Upper lobe of right lung (tissue), 1 donor: ENCODE measurements at regions not wholly inside any gene's neighbourhood (a gene's known extent, or its start where the extent isn't known, plus 50 kb on each side); places are given as distances from the start of the nearest gene placed in this dataset.

Experiments used
- ATAC-seq: fragments of 200-7000 bp; cut with Tn5 transposase; one replicate; pipeline ENCODE4 v1.9.1; 2020; ENCODE audit warnings: mild to moderate bottlenecking, moderate library complexity
- DNase-seq: peaks from one replicate; pipeline ENCODE4 v3.0.0-alpha.2; 2020
- H3K27ac ChIP-seq: fragments of 200-600 bp; one replicate; pipeline ENCODE4 v1.8.0; 2022
- H3K27me3 ChIP-seq: fragments of 200-600 bp; one replicate; pipeline ENCODE4 v1.8.0; 2022; ENCODE audit warnings: mild to moderate bottlenecking
- H3K36me3 ChIP-seq: fragments of 200-600 bp; one replicate; pipeline ENCODE4 v1.8.0; 2022
- H3K4me1 ChIP-seq: fragments of 200-600 bp; one replicate; pipeline ENCODE4 v1.8.0; 2022
- H3K4me3 ChIP-seq: fragments of 200-600 bp; one replicate; pipeline ENCODE4 v1.8.0; 2022; ENCODE audit warnings: mild to moderate bottlenecking
- H3K9me3 ChIP-seq: fragments of 200-600 bp; one replicate; pipeline ENCODE4 v1.8.0; 2022
- CTCF ChIP-seq: fragments of 200-600 bp; IDR thresholded peaks from one replicate; pipeline ENCODE4 v1.8.0; 2022; ENCODE audit warnings: antibody characterized with exemption
- intact Hi-C: fragments of 100-400 bp; cut with DNase I; formaldehyde crosslinking; loops from one replicate; pipeline ENCODE4 v1.11.0; 2022
- donor health status: DM: no; HTN: yes; CAD: no; lungs with severe emphysema.

DNA sequence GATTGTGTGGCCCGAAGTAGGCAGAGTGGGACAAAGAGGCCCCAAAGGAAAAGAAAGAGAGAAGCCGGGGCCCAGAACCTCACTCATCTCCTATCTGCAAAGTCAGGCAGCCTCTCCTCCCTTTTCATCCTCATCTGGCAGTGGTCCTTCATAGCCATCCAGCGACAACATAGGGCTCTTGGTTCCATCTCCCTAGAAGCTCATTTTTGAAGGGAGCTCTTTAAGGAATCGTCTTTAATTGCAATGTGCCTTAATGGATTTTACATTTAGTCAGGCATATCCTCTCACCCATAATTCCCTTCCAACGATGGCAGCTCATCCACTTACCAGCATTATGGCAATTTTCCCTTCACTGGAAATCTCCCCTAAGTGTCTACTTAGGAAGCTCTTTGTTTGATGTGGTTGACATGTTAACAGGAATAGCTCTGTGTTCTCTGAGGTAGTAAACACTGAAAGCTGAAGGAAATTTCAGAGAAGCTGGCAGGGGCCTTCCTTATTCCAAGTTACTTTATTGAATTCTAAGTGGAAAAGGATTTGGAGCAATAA is 780.6 kb downstream of the TSN start:
- no peaks in the 10 kb centered on the region for H3K27me3 ChIP-seq
- H3K4me3 ChIP-seq, result no peak overlapping the region
- DNase-seq, result no peak
- H3K4me1 ChIP-seq, result no peaks in the 10 kb centered on the region
- ATAC-seq, result no peak
- intact Hi-C loops, result no loop called here
- no peak for TF ChIP-seq CTCF
- H3K36me3 ChIP-seq, result no peaks in the 10 kb centered on the region
- H3K9me3 ChIP-seq, result no peaks in the 10 kb centered on the region
- no peak overlapping the region for H3K27ac ChIP-seq

DNA sequence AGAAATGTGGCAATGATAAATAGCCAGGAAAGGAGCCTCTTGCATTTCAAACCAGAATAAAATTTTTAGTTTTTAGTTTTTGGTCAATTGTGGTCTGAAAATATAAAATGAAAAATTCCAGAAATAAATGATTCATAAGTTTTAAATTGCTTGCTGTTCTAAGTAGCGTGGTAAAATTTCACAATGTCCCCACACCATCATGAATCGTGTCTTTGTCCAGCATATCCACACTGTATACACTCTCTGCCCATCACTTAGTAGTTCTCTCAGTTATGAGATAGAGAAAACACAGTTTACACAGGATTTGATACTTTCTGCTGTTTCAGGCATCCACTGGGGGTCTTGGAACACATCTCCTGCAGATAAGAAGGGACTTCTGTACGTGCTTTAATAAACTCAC is 783.9 kb downstream of the TSN start:
- intact Hi-C loops, result no loop called here
- no peak for TF ChIP-seq CTCF

DNA sequence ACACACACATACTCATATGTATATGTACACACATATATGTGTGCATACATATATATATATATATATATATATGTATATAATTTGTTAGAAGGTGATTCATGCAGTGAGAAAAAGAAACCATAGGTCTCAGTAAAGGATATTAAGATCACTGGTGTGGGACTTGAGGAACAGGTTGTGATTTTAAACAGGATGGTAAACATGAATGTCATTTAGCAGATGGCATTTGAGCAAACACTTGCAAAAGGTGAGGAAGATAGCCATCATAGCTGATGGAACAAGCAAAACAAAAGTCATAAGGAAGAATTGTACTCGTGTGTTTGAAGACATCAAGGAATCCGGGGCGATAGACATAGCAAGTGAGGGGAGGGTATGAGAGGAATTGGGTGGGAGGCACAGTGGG is 784.5 kb downstream of the TSN start:
- no peak overlapping the region for H3K4me3 ChIP-seq
- TF ChIP-seq CTCF, result no peak

More for the DNA sequence above, 783.9 kb downstream of the TSN start:
- Histone ChIP-seq H3K4me3 (no peak overlapping the region), H3K27ac (no peak overlapping the region), H3K27me3 (no peaks in the 10 kb centered on the region), H3K4me1 (no peaks in the 10 kb centered on the region), H3K9me3 (no peaks in the 10 kb centered on the region), H3K36me3 (no peaks in the 10 kb centered on the region)
- ATAC-seq (no peak), DNase-seq (no peak)

GRCh38 chr2:122542236-122542635 is 786.8 kb downstream of the TSN start:
- TF ChIP-seq CTCF, result no peak
- intact Hi-C loops, result no loop called here
- ATAC-seq, result no peak

More for the DNA sequence above, 784.5 kb downstream of the TSN start:
- Histone ChIP-seq H3K9me3 (no peaks in the 10 kb centered on the region), H3K27ac (no peak overlapping the region), H3K4me1 (no peaks in the 10 kb centered on the region), H3K27me3 (no peaks in the 10 kb centered on the region), H3K36me3 (no peaks in the 10 kb centered on the region)
- intact Hi-C loops, result no loop called here
- ATAC-seq (no peak), DNase-seq (no peak)

DNA sequence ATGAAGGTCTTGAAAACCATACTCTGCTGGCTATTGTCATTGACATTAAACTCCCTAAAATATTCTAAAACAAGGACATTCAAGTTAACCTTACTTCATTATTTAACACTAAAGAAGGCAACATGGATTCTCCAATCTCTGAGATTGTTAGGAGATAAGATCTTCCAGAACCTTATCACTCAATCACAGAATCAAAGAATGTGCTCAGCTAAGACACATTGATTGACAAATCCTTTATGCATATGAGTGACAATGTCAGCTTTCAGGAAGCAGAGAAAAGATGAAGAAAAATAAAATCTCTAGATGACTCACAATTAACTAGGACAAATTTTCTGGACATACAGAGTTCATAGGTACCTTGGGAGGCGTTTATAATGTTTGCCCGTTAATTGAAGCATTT is 787.2 kb downstream of the TSN start:
- Histone ChIP-seq H3K9me3 (no peaks in the 10 kb centered on the region), H3K36me3 (no peaks in the 10 kb centered on the region), H3K27me3 (no peaks in the 10 kb centered on the region), H3K4me1 (no peaks in the 10 kb centered on the region), H3K27ac (no peak overlapping the region), H3K4me3 (no peak overlapping the region)
- ATAC-seq, result no peak
- no peak for DNase-seq
- intact Hi-C loops, result no loop called here
- TF ChIP-seq CTCF, result no peak

More at GRCh38 chr2:122542236-122542635, 786.8 kb downstream of the TSN start:
- Histone ChIP-seq H3K4me3 (no peak overlapping the region), H3K27me3 (no peaks in the 10 kb centered on the region), H3K27ac (no peak overlapping the region), H3K4me1 (no peaks in the 10 kb centered on the region), H3K9me3 (no peaks in the 10 kb centered on the region), H3K36me3 (no peaks in the 10 kb centered on the region)
- DNase-seq, result no peak

GRCh38 chr2:122543815-122544214 is 788.4 kb downstream of the TSN start:
- no peaks in the 10 kb centered on the region for H3K27me3 ChIP-seq
- intact Hi-C loops, result no loop called here
- no peak for ATAC-seq
- H3K4me3 ChIP-seq, result no peak overlapping the region
- no peaks in the 10 kb centered on the region for H3K36me3 ChIP-seq
- DNase-seq, result no peak
- no peak overlapping the region for H3K27ac ChIP-seq
- no peaks in the 10 kb centered on the region for H3K9me3 ChIP-seq
- TF ChIP-seq CTCF, result no peak
- H3K4me1 ChIP-seq, result no peaks in the 10 kb centered on the region
